ENCODE measurements at regions not wholly inside any gene's neighbourhood (a gene's known extent, or its start where the extent isn't known, plus 50 kb on each side); places are given as distances from the start of the nearest gene placed in this dataset.

- TF ChIP-seq REST (IDR thresholded peaks at IDR 0.05; ENCODE audit: insufficient replicate concordance, low read depth) (no peak), POLR2AphosphoS5 (IDR thresholded peaks at IDR 0.05; ENCODE audit: low read depth) (no peak)
- TF ChIP-seq, protein P1, sequence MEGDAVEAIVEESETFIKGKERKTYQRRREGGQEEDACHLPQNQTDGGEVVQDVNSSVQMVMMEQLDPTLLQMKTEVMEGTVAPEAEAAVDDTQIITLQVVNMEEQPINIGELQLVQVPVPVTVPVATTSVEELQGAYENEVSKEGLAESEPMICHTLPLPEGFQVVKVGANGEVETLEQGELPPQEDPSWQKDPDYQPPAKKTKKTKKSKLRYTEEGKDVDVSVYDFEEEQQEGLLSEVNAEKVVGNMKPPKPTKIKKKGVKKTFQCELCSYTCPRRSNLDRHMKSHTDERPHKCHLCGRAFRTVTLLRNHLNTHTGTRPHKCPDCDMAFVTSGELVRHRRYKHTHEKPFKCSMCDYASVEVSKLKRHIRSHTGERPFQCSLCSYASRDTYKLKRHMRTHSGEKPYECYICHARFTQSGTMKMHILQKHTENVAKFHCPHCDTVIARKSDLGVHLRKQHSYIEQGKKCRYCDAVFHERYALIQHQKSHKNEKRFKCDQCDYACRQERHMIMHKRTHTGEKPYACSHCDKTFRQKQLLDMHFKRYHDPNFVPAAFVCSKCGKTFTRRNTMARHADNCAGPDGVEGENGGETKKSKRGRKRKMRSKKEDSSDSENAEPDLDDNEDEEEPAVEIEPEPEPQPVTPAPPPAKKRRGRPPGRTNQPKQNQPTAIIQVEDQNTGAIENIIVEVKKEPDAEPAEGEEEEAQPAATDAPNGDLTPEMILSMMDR (IDR thresholded peaks at IDR 0.05; ENCODE audit: insufficient read depth, low read length): no peak
Measured at GRCh38 chr14:98059106-98059505, 1212.9 kb downstream of the BCL11B start.
